Left ventricle myocardium inferior (tissue), 1 donor: ENCODE measurements at regions not wholly inside any gene's neighbourhood (a gene's known extent, or its start where the extent isn't known, plus 50 kb on each side); places are given as distances from the start of the nearest gene placed in this dataset.

Source experiments
- DNase-seq: peaks from one replicate; pipeline ENCODE4 v3.0.0-alpha.2; 2020
- H3K27ac ChIP-seq: fragments of 200-600 bp; replicated peaks from 2 replicates; pipeline ENCODE4 v1.8.0; 2021
- H3K27me3 ChIP-seq: fragments of 200-600 bp; 2 replicates; pipeline ENCODE4 v1.8.0; 2021; ENCODE audit warnings: low read depth
- H3K36me3 ChIP-seq: fragments of 200-600 bp; 2 replicates; pipeline ENCODE4 v1.8.0; 2021
- H3K4me1 ChIP-seq: fragments of 200-600 bp; 2 replicates; pipeline ENCODE4 v1.8.0; 2021
- H3K4me3 ChIP-seq: fragments of 200-600 bp; 2 replicates; pipeline ENCODE4 v1.8.0; 2021; ENCODE audit warnings: mild to moderate bottlenecking, moderate library complexity
- H3K9me3 ChIP-seq: fragments of 200-600 bp; replicated peaks from 2 replicates; pipeline ENCODE4 v1.8.0; 2021
- intact Hi-C: fragments of 100-400 bp; cut with micrococcal nuclease; formaldehyde crosslinking; loops from one replicate; pipeline ENCODE4 v1.11.0; 2022
- TF ChIP-seq, protein P1 (sequence below): fragments of 200-600 bp; IDR thresholded peaks from 2 replicates; pipeline ENCODE4 v1.8.0; 2021; ENCODE audit warnings: antibody characterized with exemption, mild to moderate bottlenecking, borderline replicate concordance
- donor health status: DM: no; HTN: yes; CAD: no; lungs with severe emphysema.

- TF ChIP-seq, protein P1, sequence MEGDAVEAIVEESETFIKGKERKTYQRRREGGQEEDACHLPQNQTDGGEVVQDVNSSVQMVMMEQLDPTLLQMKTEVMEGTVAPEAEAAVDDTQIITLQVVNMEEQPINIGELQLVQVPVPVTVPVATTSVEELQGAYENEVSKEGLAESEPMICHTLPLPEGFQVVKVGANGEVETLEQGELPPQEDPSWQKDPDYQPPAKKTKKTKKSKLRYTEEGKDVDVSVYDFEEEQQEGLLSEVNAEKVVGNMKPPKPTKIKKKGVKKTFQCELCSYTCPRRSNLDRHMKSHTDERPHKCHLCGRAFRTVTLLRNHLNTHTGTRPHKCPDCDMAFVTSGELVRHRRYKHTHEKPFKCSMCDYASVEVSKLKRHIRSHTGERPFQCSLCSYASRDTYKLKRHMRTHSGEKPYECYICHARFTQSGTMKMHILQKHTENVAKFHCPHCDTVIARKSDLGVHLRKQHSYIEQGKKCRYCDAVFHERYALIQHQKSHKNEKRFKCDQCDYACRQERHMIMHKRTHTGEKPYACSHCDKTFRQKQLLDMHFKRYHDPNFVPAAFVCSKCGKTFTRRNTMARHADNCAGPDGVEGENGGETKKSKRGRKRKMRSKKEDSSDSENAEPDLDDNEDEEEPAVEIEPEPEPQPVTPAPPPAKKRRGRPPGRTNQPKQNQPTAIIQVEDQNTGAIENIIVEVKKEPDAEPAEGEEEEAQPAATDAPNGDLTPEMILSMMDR, result no peak
- Histone ChIP-seq H3K9me3 (no peaks in the 10 kb centered on the region), H3K4me3 (no peak overlapping the region), H3K27me3 (no peaks in the 10 kb centered on the region), H3K36me3 (no peaks in the 10 kb centered on the region), H3K4me1 (no peaks in the 10 kb centered on the region), H3K27ac (no peak overlapping the region)
- intact Hi-C loops, result no loop called here
- DNase-seq, result no peak
Measured at GRCh38 chr12:118553856-118554504, 177.6 kb downstream of the SUDS3 start.

- intact Hi-C loops, result no loop called here
- no peak overlapping the region for H3K4me3 ChIP-seq
- DNase-seq, result no peak
Measured at GRCh38 chr12:118558941-118559340, 182.6 kb downstream of the SUDS3 start.

DNA sequence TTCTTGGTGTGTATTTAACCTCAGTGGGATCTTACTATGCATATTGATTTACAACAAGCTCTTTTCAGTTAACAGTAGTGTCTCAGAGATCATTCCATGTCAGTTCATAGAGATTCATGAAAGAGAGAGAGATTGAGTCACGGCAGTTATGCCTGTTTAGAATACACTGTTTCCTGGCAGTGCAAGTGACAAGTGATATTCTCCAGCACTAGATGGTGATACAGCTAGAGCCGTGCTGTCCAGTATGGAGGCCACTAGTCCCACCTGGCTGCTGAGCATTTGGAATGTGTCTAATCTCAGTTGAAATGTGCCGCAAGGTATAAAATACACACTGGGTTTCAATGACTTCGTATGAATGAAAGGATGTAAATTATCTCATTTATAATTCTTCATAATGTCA lies 184.4 kb downstream of the SUDS3 start:
- H3K4me1 ChIP-seq, result peaks cover 6% of the 10 kb centered on the region
- peaks cover under 1% of the 10 kb centered on the region for H3K9me3 ChIP-seq
- H3K4me3 ChIP-seq, result no peak overlapping the region
- no peaks in the 10 kb centered on the region for H3K27me3 ChIP-seq
- DNase-seq, result no peak
- H3K27ac ChIP-seq, result peak overlapping the region; percentile 41
- TF ChIP-seq, protein P1, result peak; percentile 17
- intact Hi-C loops, result no loop called here
- H3K36me3 ChIP-seq, result no peaks in the 10 kb centered on the region

More at GRCh38 chr12:118558941-118559340, 182.6 kb downstream of the SUDS3 start:
- TF ChIP-seq, protein P1, result no peak
- no peaks in the 10 kb centered on the region for H3K27me3 ChIP-seq
- H3K4me1 ChIP-seq, result peaks cover 6% of the 10 kb centered on the region
- H3K36me3 ChIP-seq, result no peaks in the 10 kb centered on the region
- no peaks in the 10 kb centered on the region for H3K9me3 ChIP-seq
- no peak overlapping the region for H3K27ac ChIP-seq

- Histone ChIP-seq H3K4me3 (no peak overlapping the region), H3K36me3 (no peaks in the 10 kb centered on the region), H3K27ac (peak overlapping the region; percentile 62), H3K27me3 (no peaks in the 10 kb centered on the region), H3K4me1 (peaks cover 11% of the 10 kb centered on the region), H3K9me3 (peaks cover 34% of the 10 kb centered on the region)
- TF ChIP-seq, protein P1, result no peak
- DNase-seq, result no peak
- intact Hi-C loops, result no loop called here
Measured at GRCh38 chr12:118571730-118572129, 195.4 kb downstream of the SUDS3 start.

DNA sequence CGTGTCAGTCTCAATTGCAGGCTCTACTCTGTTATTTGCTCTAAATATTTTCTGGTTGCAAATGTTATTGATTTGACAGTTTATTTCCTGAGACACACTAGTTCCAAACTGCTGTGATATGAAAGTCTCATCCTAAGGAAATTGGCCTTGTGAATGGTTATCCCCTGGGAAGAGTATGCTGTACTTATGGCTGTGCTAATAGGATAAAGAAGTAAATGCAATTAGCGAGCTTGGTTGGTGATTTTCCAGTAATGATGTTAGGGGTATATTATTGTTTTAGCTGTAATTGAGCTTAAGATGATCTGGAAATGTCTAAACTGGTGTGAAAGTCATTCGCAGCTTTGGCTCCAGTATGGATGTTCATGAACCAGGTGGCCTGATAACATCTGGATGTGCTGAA lies 197.9 kb downstream of the SUDS3 start:
- no peaks in the 10 kb centered on the region for H3K27me3 ChIP-seq
- peaks cover 11% of the 10 kb centered on the region for H3K4me1 ChIP-seq
- intact Hi-C loops, result no loop called here
- TF ChIP-seq, protein P1, result no peak
- H3K9me3 ChIP-seq, result peaks cover 31% of the 10 kb centered on the region
- no peak overlapping the region for H3K27ac ChIP-seq
- H3K4me3 ChIP-seq, result no peak overlapping the region
- H3K36me3 ChIP-seq, result no peaks in the 10 kb centered on the region
- DNase-seq, result no peak
